ENCODE measurements at regions not wholly inside any gene's neighbourhood (a gene's known extent, or its start where the extent isn't known, plus 50 kb on each side); places are given as distances from the start of the nearest gene placed in this dataset.

- H3K4me3 Mint-ChIP-seq: no peak overlapping the region
- peaks cover 9% of the 10 kb centered on the region for H3K27me3 Mint-ChIP-seq (ENCODE audit: low read depth, poor library complexity)
- DNase-seq: peak; percentile 53
- no peaks in the 10 kb centered on the region for H3K9me3 Mint-ChIP-seq
- no peak overlapping the region for H3K27ac Mint-ChIP-seq
- H3K4me1 Mint-ChIP-seq: peaks cover 59% of the 10 kb centered on the region
- H3K36me3 Mint-ChIP-seq (ENCODE audit: low read depth): no peaks in the 10 kb centered on the region
- TF ChIP-seq CTCF (IDR thresholded peaks at IDR 0.05): peak; percentile 39
These were observed 258.9 kb downstream of the BUD13 start for GRCh38 chr11:116513894-116514293.

- no peak overlapping the region for H3K27ac Mint-ChIP-seq
- H3K9me3 Mint-ChIP-seq: no peaks in the 10 kb centered on the region
- H3K36me3 Mint-ChIP-seq (ENCODE audit: low read depth): no peaks in the 10 kb centered on the region
- peaks cover 59% of the 10 kb centered on the region for H3K4me1 Mint-ChIP-seq
- H3K4me3 Mint-ChIP-seq: no peak overlapping the region
- no peak for DNase-seq
- TF ChIP-seq CTCF (IDR thresholded peaks at IDR 0.05): no peak
- H3K27me3 Mint-ChIP-seq (ENCODE audit: low read depth, poor library complexity): peaks cover 11% of the 10 kb centered on the region
These were observed 259.4 kb downstream of the BUD13 start for GRCh38 chr11:116513278-116513823.

GRCh38 chr11:116512841-116513240 lies 259.9 kb downstream of the BUD13 start:
- Mint-ChIP-seq H3K4me3 (no peak overlapping the region), H3K27me3 (ENCODE audit: low read depth, poor library complexity) (peaks cover 7% of the 10 kb centered on the region), H3K4me1 (peaks cover 59% of the 10 kb centered on the region), H3K9me3 (no peaks in the 10 kb centered on the region), H3K36me3 (ENCODE audit: low read depth) (no peaks in the 10 kb centered on the region), H3K27ac (no peak overlapping the region)
- TF ChIP-seq CTCF (IDR thresholded peaks at IDR 0.05): no peak
- no peak for DNase-seq

- H3K4me1 Mint-ChIP-seq: peaks cover 47% of the 10 kb centered on the region
- no peaks in the 10 kb centered on the region for H3K9me3 Mint-ChIP-seq
These were observed 261.1 kb downstream of the BUD13 start for GRCh38 chr11:116511684-116512083.

GRCh38 chr11:116510886-116511650 lies 261.7 kb downstream of the BUD13 start:
- H3K4me3 Mint-ChIP-seq: no peak overlapping the region
- peaks cover 50% of the 10 kb centered on the region for H3K4me1 Mint-ChIP-seq
- H3K9me3 Mint-ChIP-seq: no peaks in the 10 kb centered on the region
- no peak for TF ChIP-seq CTCF (IDR thresholded peaks at IDR 0.05)
- no peaks in the 10 kb centered on the region for H3K36me3 Mint-ChIP-seq (ENCODE audit: low read depth)
- no peak for DNase-seq
- H3K27ac Mint-ChIP-seq: no peak overlapping the region
- peaks cover 10% of the 10 kb centered on the region for H3K27me3 Mint-ChIP-seq (ENCODE audit: low read depth, poor library complexity)

More at GRCh38 chr11:116511684-116512083, 261.1 kb downstream of the BUD13 start:
- no peak overlapping the region for H3K4me3 Mint-ChIP-seq
- peaks cover 10% of the 10 kb centered on the region for H3K27me3 Mint-ChIP-seq (ENCODE audit: low read depth, poor library complexity)
- DNase-seq: no peak
- H3K27ac Mint-ChIP-seq: no peak overlapping the region
- no peaks in the 10 kb centered on the region for H3K36me3 Mint-ChIP-seq (ENCODE audit: low read depth)
- no peak for TF ChIP-seq CTCF (IDR thresholded peaks at IDR 0.05)

- Mint-ChIP-seq H3K4me3 (no peak overlapping the region), H3K27ac (no peak overlapping the region), H3K36me3 (ENCODE audit: low read depth) (no peaks in the 10 kb centered on the region), H3K4me1 (peaks cover 52% of the 10 kb centered on the region), H3K27me3 (ENCODE audit: low read depth, poor library complexity) (peaks cover 10% of the 10 kb centered on the region), H3K9me3 (no peaks in the 10 kb centered on the region)
- no peak for TF ChIP-seq CTCF (IDR thresholded peaks at IDR 0.05)
- DNase-seq: no peak
These were observed 262.6 kb downstream of the BUD13 start for GRCh38 chr11:116510166-116510565.

Measured in nephron progenitor cell (in vitro differentiated cells).